ENCODE measurements at regions not wholly inside any gene's neighbourhood (a gene's known extent, or its start where the extent isn't known, plus 50 kb on each side); places are given as distances from the start of the nearest gene placed in this dataset.

GRCh38 chr3:27824312-27825200, 102.4 kb upstream of the EOMES start:
- H3K27ac Mint-ChIP-seq: no peak overlapping the region
- H3K27me3 Mint-ChIP-seq (ENCODE audit: low read depth): no peaks in the 10 kb centered on the region
- H3K36me3 Mint-ChIP-seq (ENCODE audit: low read depth): no peaks in the 10 kb centered on the region
- H3K4me1 Mint-ChIP-seq (ENCODE audit: low read depth): no peaks in the 10 kb centered on the region
- DNase-seq (no peak), ATAC-seq (no peak)
- H3K4me3 Mint-ChIP-seq: no peak overlapping the region
- ChIA-PET CTCF (no interaction called here), POLR2A (no interaction called here)
- no peaks in the 10 kb centered on the region for H3K9me3 Mint-ChIP-seq (ENCODE audit: insufficient read depth)

GRCh38 chr3:27826448-27826847, 104.3 kb upstream of the EOMES start:
- no peaks in the 10 kb centered on the region for H3K4me1 Mint-ChIP-seq (ENCODE audit: low read depth)
- no peaks in the 10 kb centered on the region for H3K9me3 Mint-ChIP-seq (ENCODE audit: insufficient read depth)
- ATAC-seq (no peak), DNase-seq (no peak)
- no peaks in the 10 kb centered on the region for H3K36me3 Mint-ChIP-seq (ENCODE audit: low read depth)
- no peaks in the 10 kb centered on the region for H3K27me3 Mint-ChIP-seq (ENCODE audit: low read depth)
- ChIA-PET POLR2A (no interaction called here), CTCF (interaction anchor here (0.8 to 0.9 kb wide), 2 partner anchors 11 to 452 kb away, joined by 3 read pairs; no protein-coding TSS in a partner anchor)
- no peak overlapping the region for H3K27ac Mint-ChIP-seq
- no peak overlapping the region for H3K4me3 Mint-ChIP-seq

GRCh38 chr3:27827041-27827440, 104.9 kb upstream of the EOMES start:
- ChIA-PET POLR2A (no interaction called here), CTCF (interaction anchor here (0.8 to 1.5 kb wide), 2 partner anchors 451 to 500 kb away, joined by 3 to 4 read pairs; no protein-coding TSS in a partner anchor)
- Mint-ChIP-seq H3K27me3 (ENCODE audit: low read depth) (no peaks in the 10 kb centered on the region), H3K4me3 (no peak overlapping the region), H3K36me3 (ENCODE audit: low read depth) (no peaks in the 10 kb centered on the region), H3K27ac (no peak overlapping the region), H3K4me1 (ENCODE audit: low read depth) (no peaks in the 10 kb centered on the region), H3K9me3 (ENCODE audit: insufficient read depth) (no peaks in the 10 kb centered on the region)
- ATAC-seq (no peak), DNase-seq (no peak)

DNA sequence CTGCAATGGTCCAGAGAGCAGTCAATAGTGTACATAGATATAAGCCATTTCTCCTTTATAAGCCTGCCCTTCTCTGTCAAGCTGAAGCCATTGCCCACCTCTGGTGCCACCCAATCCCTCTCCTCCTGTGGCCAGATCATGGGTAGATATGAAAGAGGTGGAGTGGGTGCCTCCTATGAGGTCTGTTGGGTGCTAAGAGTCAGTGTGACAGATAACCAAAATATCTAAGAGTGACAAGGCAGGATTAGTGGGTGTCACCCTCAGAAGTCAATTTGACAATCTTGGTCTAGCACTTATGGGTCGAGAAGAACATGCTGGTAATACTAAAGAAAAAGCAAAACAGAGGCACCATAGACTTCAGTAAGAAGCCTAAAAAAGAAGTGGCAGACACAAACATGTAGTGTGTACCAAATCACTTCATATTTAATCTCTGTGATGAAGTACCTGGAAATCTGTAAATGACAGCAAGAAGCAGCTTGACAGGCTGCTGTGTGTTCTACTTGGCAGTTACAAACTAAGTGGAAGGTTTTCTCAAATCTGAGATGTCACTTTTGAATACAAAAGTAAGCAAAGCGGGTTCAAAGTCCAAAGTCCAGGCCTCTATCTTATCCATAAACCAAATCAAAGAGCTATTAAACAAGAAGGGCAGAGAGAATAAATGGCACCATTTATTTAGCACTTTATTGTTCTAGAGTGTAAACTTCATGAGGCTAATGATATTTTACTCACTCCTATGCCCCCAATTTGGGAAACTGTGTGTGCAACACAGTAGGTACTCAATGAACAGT, 118.9 kb upstream of the EOMES start:
- Mint-ChIP-seq H3K27ac (no peak overlapping the region), H3K9me3 (ENCODE audit: insufficient read depth) (no peaks in the 10 kb centered on the region), H3K27me3 (ENCODE audit: low read depth) (no peaks in the 10 kb centered on the region), H3K36me3 (ENCODE audit: low read depth) (no peaks in the 10 kb centered on the region), H3K4me3 (no peak overlapping the region), H3K4me1 (ENCODE audit: low read depth) (peaks cover 17% of the 10 kb centered on the region)
- ChIA-PET POLR2A (no interaction called here), CTCF (no interaction called here)
- ATAC-seq: no peak
- DNase-seq: no peak

DNA sequence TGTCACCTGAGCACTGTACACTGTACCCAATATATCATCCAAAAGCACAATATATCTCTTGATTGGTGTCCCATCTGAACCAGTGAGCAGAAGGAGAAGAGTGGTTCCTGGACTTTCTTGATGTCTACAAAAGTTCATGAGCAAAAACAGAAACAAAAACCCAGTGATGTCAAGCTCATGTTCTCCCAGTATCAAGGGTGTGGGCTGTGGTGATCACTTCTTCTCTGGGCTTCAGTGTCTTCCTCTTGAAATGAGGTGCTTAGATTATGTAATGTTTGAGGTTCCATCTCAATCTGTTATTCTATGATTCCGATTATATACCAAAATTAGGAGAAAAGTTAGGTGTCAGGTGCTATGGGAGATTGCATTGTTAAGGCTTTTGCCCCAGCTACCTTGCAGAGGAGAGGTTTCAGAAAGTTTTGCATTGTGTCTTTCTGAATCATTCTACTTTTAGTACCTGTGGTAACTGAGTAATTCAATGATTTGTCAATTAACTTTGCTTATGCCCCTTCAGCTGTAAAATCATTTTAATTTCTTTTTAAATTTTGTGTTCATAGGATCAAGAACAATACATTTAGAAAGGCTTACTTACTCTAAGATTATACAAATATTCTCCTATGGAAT, 122.0 kb upstream of the EOMES start:
- Mint-ChIP-seq H3K27ac (no peak overlapping the region), H3K9me3 (ENCODE audit: insufficient read depth) (peaks cover 6% of the 10 kb centered on the region), H3K27me3 (ENCODE audit: low read depth) (no peaks in the 10 kb centered on the region), H3K4me3 (no peak overlapping the region), H3K4me1 (ENCODE audit: low read depth) (peaks cover 16% of the 10 kb centered on the region), H3K36me3 (ENCODE audit: low read depth) (no peaks in the 10 kb centered on the region)
- ChIA-PET POLR2A (no interaction called here), CTCF (no interaction called here)
- ATAC-seq: no peak
- DNase-seq: no peak

GRCh38 chr3:27847697-27848096, 125.6 kb upstream of the EOMES start:
- peaks cover 22% of the 10 kb centered on the region for H3K9me3 Mint-ChIP-seq (ENCODE audit: insufficient read depth)
- no peak for DNase-seq
- H3K36me3 Mint-ChIP-seq (ENCODE audit: low read depth): peaks cover 4% of the 10 kb centered on the region
- H3K4me3 Mint-ChIP-seq: no peak overlapping the region
- peaks cover 16% of the 10 kb centered on the region for H3K4me1 Mint-ChIP-seq (ENCODE audit: low read depth)
- H3K27me3 Mint-ChIP-seq (ENCODE audit: low read depth): no peaks in the 10 kb centered on the region
- ATAC-seq: no peak
- ChIA-PET CTCF (no interaction called here), POLR2A (no interaction called here)
- H3K27ac Mint-ChIP-seq: no peak overlapping the region

GRCh38 chr3:27848826-27849225, 126.7 kb upstream of the EOMES start:
- ChIA-PET CTCF (no interaction called here), POLR2A (no interaction called here)
- peaks cover 8% of the 10 kb centered on the region for H3K4me1 Mint-ChIP-seq (ENCODE audit: low read depth)
- peaks cover 29% of the 10 kb centered on the region for H3K9me3 Mint-ChIP-seq (ENCODE audit: insufficient read depth)
- DNase-seq (no peak), ATAC-seq (no peak)
- peaks cover 8% of the 10 kb centered on the region for H3K36me3 Mint-ChIP-seq (ENCODE audit: low read depth)
- H3K4me3 Mint-ChIP-seq: no peak overlapping the region
- H3K27ac Mint-ChIP-seq: no peak overlapping the region
- H3K27me3 Mint-ChIP-seq (ENCODE audit: low read depth): no peaks in the 10 kb centered on the region

DNA sequence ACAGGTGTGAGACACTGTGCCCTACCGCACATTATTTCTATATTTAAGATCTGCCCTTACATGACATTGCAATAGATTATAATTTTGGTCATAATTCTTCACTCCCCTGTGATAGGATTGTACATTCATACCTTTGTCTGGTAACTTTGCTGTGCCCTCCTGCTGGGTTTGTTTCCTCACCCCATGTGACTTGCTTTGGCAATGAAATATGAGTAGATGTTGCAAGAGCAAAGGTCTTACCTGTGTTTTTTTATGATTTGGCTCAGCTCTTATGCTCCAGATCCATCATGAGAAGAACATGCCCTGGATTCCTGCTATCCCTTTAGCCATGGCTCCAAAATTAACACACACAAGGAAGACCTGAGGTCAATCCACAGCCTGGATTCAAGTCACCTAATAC, 137.7 kb upstream of the EOMES start:
- POLR2A ChIA-PET: no interaction called here
- H3K27me3 Mint-ChIP-seq (ENCODE audit: low read depth): no peaks in the 10 kb centered on the region

DNA sequence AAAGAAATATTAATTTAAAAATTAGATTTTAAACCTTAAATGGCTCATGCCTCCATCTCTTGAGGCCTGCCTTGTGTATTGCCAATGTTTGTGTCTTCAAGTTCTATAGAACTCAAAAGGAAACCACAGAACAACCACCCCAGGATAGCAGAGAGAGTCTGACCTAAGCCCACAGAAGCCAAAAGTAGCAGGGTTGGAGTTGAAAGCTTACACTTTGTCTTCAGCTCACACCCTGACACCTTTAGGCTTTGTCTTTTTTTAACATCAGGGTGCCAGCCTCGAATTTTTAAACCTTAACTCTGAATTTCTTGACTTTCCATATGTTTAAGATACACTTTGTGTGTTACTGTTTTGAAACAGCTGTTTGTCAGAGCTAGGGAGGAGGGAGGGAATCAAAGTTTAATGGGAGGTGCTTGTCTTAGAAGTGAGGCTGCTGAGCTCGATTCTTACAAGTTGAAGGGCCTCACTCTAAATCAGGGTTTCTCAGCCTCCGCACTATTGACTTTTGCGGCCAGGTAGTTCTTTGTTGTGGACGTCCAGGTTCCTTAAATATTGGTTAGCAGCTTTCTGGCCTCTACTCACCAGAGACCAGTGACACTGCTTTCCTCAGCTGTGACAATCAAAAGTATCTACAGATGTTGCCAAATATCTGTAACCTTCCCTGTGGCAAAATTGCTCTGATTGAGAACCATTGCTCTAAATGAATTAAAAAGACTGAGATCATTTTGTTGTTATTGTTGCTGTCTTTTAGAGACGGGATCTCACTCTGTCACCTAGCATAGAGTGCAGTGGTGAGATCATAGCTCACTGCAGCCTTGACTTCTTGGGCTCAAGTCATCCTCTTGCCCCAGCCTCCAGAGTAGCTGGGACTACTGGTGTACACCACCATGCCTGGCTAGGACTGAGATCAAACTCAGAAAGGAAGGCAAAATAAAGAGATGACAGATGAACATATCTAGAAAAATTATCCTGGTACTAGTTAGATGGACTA, 139.2 kb upstream of the EOMES start:
- Mint-ChIP-seq H3K4me1 (ENCODE audit: low read depth) (peaks cover 47% of the 10 kb centered on the region), H3K9me3 (ENCODE audit: insufficient read depth) (peaks cover 29% of the 10 kb centered on the region), H3K4me3 (peak overlapping the region; percentile 50), H3K27me3 (ENCODE audit: low read depth) (no peaks in the 10 kb centered on the region), H3K27ac (peak overlapping the region; percentile 95), H3K36me3 (ENCODE audit: low read depth) (peaks cover 21% of the 10 kb centered on the region)
- ChIA-PET POLR2A (interaction anchor here (1.0 to 1.6 kb wide), 2 partner anchors 140 to 488 kb away, joined by 3 to 5 read pairs; partner anchors contain the start of genes AZI2, EOMES and ZCWPW2), CTCF (interaction anchor here (0.8 to 2.1 kb wide), 10 partner anchors 17 to 467 kb away, joined by 3 to 11 read pairs (median 4); no protein-coding TSS in a partner anchor)
- peak; percentile 97 for ATAC-seq
- DNase-seq: peak; percentile 70

More for the DNA sequence above, 137.7 kb upstream of the EOMES start:
- H3K36me3 Mint-ChIP-seq (ENCODE audit: low read depth): peaks cover 17% of the 10 kb centered on the region
- H3K27ac Mint-ChIP-seq: no peak overlapping the region
- peaks cover 29% of the 10 kb centered on the region for H3K9me3 Mint-ChIP-seq (ENCODE audit: insufficient read depth)
- no peak overlapping the region for H3K4me3 Mint-ChIP-seq
- ATAC-seq: no peak
- CTCF ChIA-PET: interaction anchor here (1.0 to 2.1 kb wide), 4 partner anchors 138 to 469 kb away, joined by 3 to 8 read pairs (median 4); partner anchors contain the start of gene EOMES
- no peak for DNase-seq
- peaks cover 47% of the 10 kb centered on the region for H3K4me1 Mint-ChIP-seq (ENCODE audit: low read depth)

DNA sequence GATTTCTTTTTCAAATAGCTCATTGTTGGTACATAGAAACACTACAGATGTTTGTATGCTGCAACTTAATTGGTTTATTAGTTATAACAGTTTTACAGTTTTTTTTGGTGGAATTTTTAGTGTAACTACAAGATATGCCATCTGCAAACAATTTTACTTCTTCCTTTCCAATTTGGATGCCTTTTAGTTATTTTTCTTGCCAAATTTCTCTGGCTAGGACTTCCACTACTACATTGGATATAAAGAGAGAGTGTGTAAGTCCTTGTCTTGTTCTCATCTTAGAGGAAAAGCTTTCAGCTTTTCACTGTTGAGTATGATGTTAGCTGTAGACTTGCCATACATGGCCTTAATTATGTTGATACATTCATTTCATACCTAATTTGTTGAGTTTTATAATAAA, 143.6 kb upstream of the EOMES start:
- peaks cover 23% of the 10 kb centered on the region for H3K4me1 Mint-ChIP-seq (ENCODE audit: low read depth)
- H3K36me3 Mint-ChIP-seq (ENCODE audit: low read depth): peaks cover 34% of the 10 kb centered on the region
- ATAC-seq (no peak), DNase-seq (no peak)
- no peak overlapping the region for H3K4me3 Mint-ChIP-seq
- H3K27ac Mint-ChIP-seq: no peak overlapping the region
- no peaks in the 10 kb centered on the region for H3K27me3 Mint-ChIP-seq (ENCODE audit: low read depth)
- CTCF ChIA-PET: interaction anchor here (1.0 kb wide), 1 partner anchor 20 kb away, joined by 3 read pairs; no protein-coding TSS in a partner anchor
- H3K9me3 Mint-ChIP-seq (ENCODE audit: insufficient read depth): peaks cover 38% of the 10 kb centered on the region
- POLR2A ChIA-PET: no interaction called here

DNA sequence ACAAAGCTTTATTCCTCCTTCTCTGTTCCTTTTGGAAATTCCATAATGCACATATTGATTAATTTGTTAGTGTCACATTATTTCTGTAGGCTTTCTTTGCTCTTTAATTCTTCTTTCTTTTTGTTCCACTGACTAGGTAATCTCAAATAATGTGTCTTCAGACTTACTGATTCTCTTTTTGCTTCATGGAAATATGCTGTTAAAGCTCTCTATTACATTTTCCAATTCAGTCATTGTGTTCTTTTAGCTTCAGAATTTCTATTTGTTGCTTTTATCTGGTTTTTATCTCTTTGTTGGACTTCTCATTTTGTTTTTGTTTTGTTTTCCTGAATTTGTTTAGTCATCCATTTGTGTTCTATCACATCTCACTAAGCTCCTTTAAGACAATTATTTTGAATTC, 147.0 kb upstream of the EOMES start:
- H3K4me1 Mint-ChIP-seq (ENCODE audit: low read depth): no peaks in the 10 kb centered on the region
- peaks cover 27% of the 10 kb centered on the region for H3K36me3 Mint-ChIP-seq (ENCODE audit: low read depth)
- ChIA-PET CTCF (interaction anchor here (0.9 kb wide), 1 partner anchor 63 kb away, joined by 3 read pairs; no protein-coding TSS in a partner anchor), POLR2A (interaction anchor here (1.6 kb wide), 1 partner anchor 12 kb away, joined by 6 read pairs; no protein-coding TSS in a partner anchor)
- no peak overlapping the region for H3K4me3 Mint-ChIP-seq
- H3K27ac Mint-ChIP-seq: no peak overlapping the region
- DNase-seq (no peak), ATAC-seq (no peak)
- H3K27me3 Mint-ChIP-seq (ENCODE audit: low read depth): no peaks in the 10 kb centered on the region
- peaks cover 43% of the 10 kb centered on the region for H3K9me3 Mint-ChIP-seq (ENCODE audit: insufficient read depth)

All from activated CD8-positive, alpha-beta T cell treated with anti-CD3 and anti-CD28 coated beads, Interleukin-2, amount 10 ng/mL, durations not matched to agents 7 days and 5 days (primary cell).